ENCODE measurements at regions not wholly inside any gene's neighbourhood (a gene's known extent, or its start where the extent isn't known, plus 50 kb on each side); places are given as distances from the start of the nearest gene placed in this dataset.

- TF ChIP-seq CTCF (conservative IDR thresholded peaks at IDR 0.05) (no peak), ZFX (IDR thresholded peaks at IDR 0.05) (no peak)
Observed at GRCh38 chr12:127070515-127071157, 1196.3 kb upstream of the TMEM132C start.
